ENCODE measurements at regions not wholly inside any gene's neighbourhood (a gene's known extent, or its start where the extent isn't known, plus 50 kb on each side); places are given as distances from the start of the nearest gene placed in this dataset.

- H3K4me2 ChIP-seq (ENCODE audit: low read depth, low read length): no peak overlapping the region
- H4K91ac ChIP-seq (ENCODE audit: insufficient read depth, low read depth, low read length): no peak overlapping the region
- H3K4me3 ChIP-seq (ENCODE audit: insufficient read depth, low read depth, low read length): no peak overlapping the region
- DNase-seq (no peak), ATAC-seq (ENCODE audit: low read depth) (no peak)
- no peaks in the 10 kb centered on the region for H3K36me3 ChIP-seq (ENCODE audit: control insufficient read depth, insufficient read depth, low read length)
- WGBS, 2 experiments (ENCODE audit: extremely low coverage in 2 of 2, insufficient read length in 1 of 2): no CpG with 5 or more reads among the region's 3 CpGs
- no peaks in the 10 kb centered on the region for H3K9me3 ChIP-seq (ENCODE audit: control insufficient read depth, insufficient read depth, low read length)
- H3K27ac ChIP-seq (ENCODE audit: insufficient read depth, low read length): no peak overlapping the region
- no peak overlapping the region for H2BK15ac ChIP-seq (ENCODE audit: low read depth, low read length)
- H4K8ac ChIP-seq (ENCODE audit: low read depth in 2 of 2, low read length in 2 of 2): no peak overlapping the region
- no peak overlapping the region for H2AK9ac ChIP-seq (replicated peaks; ENCODE audit: low read depth, low read length, poor library complexity)
- no peak overlapping the region for H4K5ac ChIP-seq (ENCODE audit: low read depth, low read length)
- ChIA-PET CTCF (no interaction called here), POLR2A (ENCODE audit: unreplicated experiment) (no interaction called here)
- dilution Hi-C loops (cut with HindIII; ENCODE audit: low sequenced_read_pairs, unreplicated experiment): no loop called here
- H2AK5ac ChIP-seq (ENCODE audit: low read depth, low read length): no peak overlapping the region
- H2BK5ac ChIP-seq (ENCODE audit: low read depth, low read length, poor library complexity, severe bottlenecking): no peak overlapping the region
- peaks cover 2% of the 10 kb centered on the region; the same call in 1 of the 2 replicates for H3K27me3 ChIP-seq (ENCODE audit: control insufficient read depth, insufficient read depth, low read length)
- TF ChIP-seq SMC3 (IDR thresholded peaks at IDR 0.05; ENCODE audit: low read depth, low read length) (no peak), CTCF (conservative IDR thresholded peaks at IDR 0.05; ENCODE audit: low read depth, low read length) (no peak), RAD21 (IDR thresholded peaks at IDR 0.05; ENCODE audit: low read length) (no peak), NFE2L2 (IDR thresholded peaks at IDR 0.05; ENCODE audit: low read depth, low read length) (no peak), MAFK (IDR thresholded peaks at IDR 0.05; ENCODE audit: low read depth, low read length) (no peak), MAZ (IDR thresholded peaks at IDR 0.05; ENCODE audit: borderline replicate concordance, low read depth, low read length) (no peak), USF2 (IDR thresholded peaks at IDR 0.05; ENCODE audit: low read depth, low read length) (no peak), ELK1 (IDR thresholded peaks at IDR 0.05; ENCODE audit: borderline replicate concordance, low read depth, low read length) (no peak), CHD1 (IDR thresholded peaks at IDR 0.05; ENCODE audit: low read depth, low read length) (no peak), BHLHE40 (IDR thresholded peaks at IDR 0.05; ENCODE audit: low read depth, low read length) (no peak), FOS (IDR thresholded peaks at IDR 0.05; ENCODE audit: low read depth, low read length) (no peak), MXI1 (IDR thresholded peaks at IDR 0.05; ENCODE audit: borderline replicate concordance, low read depth, low read length) (no peak), POLR2A (IDR thresholded peaks at IDR 0.05; ENCODE audit: low read depth, low read length) (no peak), CEBPB (IDR thresholded peaks at IDR 0.05; ENCODE audit: low read depth, low read length) (no peak), RFX5 (IDR thresholded peaks at IDR 0.05; ENCODE audit: low read depth, low read length) (no peak), RCOR1 (IDR thresholded peaks at IDR 0.05; ENCODE audit: insufficient replicate concordance, low read length) (no peak)
- H3K4me1 ChIP-seq (ENCODE audit: control insufficient read depth, insufficient read depth, low read length): 0 out of 2 replicates have a peak, but pooled peaks cover 2% of the 10 kb centered on the region
- H3K14ac ChIP-seq (replicated peaks; ENCODE audit: low read depth, low read length): no peak overlapping the region
- no peak overlapping the region for H3K9ac ChIP-seq (ENCODE audit: low read depth, low read length)
- H3K18ac ChIP-seq (ENCODE audit: low read depth, low read length): no peak overlapping the region
- H2BK120ac ChIP-seq (ENCODE audit: low read depth, low read length): no peak overlapping the region
- in situ Hi-C loops (cut with MboI; ENCODE audit: low sequenced_read_pairs): no loop called here
- H3K23ac ChIP-seq (ENCODE audit: low read depth, low read length): no peak overlapping the region
- no peak overlapping the region for H3K56ac ChIP-seq (ENCODE audit: extremely low read depth, insufficient read depth, low read length)
- no peak overlapping the region for H2BK20ac ChIP-seq (ENCODE audit: low read depth, low read length)
- intact Hi-C loops (cut with micrococcal nuclease): no loop called here
- H2AFZ ChIP-seq (replicated peaks; ENCODE audit: low read length, poor library complexity): no peak overlapping the region
- no peak overlapping the region for H3K4ac ChIP-seq (ENCODE audit: low read depth, low read length)
- no peaks in the 10 kb centered on the region for H3K9me1 ChIP-seq (ENCODE audit: insufficient read depth, low read length)
- H4K20me1 ChIP-seq (ENCODE audit: insufficient read depth, low read length): no peaks in the 10 kb centered on the region
- H3K79me1 ChIP-seq (ENCODE audit: low read depth in 1 of 2, low read length in 2 of 2): no peaks in the 10 kb centered on the region
- BruUV-seq (replicated peaks): no TSS peak
Measured at GRCh38 chr13:73580513-73581267, 521.9 kb downstream of the KLF5 start.
